GM12878 (cell line): ENCODE measurements at regions not wholly inside any gene's neighbourhood (a gene's known extent, or its start where the extent isn't known, plus 50 kb on each side); places are given as distances from the start of the nearest gene placed in this dataset.

Source experiments
- ATAC-seq: fragments of 200-7000 bp; cut with Tn5 transposase; 3 replicates; pipeline ENCODE4 v1.9.1; 2020; ENCODE audit warnings: mild to moderate bottlenecking, moderate library complexity
- BruUV-seq: library from RNA; stranded (reverse); fragments of 400-500 nt; replicated peaks from 2 replicates; lab custom pipeline; 2021; lab: Mats Ljungman, UMichigan
- CTCF ChIA-PET: fragments of 300-600 bp; sonication (Branson Sonifier 250); formaldehyde crosslinking; extraction: SDS; loops from one replicate; lab custom pipeline; 2021; ENCODE audit warnings: inconsistent platforms; lab: Yijun Ruan, JAX
- POLR2A ChIA-PET: fragments of 350-600 bp; formaldehyde crosslinking; extraction: SDS; loops from one replicate; lab custom pipeline; 2021; ENCODE audit warnings: inconsistent platforms; lab: Charles Lee
- RAD21 ChIA-PET: fragments of 300-600 bp; sonication (Branson Sonifier 250); formaldehyde crosslinking; loops from one replicate; lab custom pipeline; 2023; ENCODE audit warnings: antibody characterized with exemption; ENCODE audit not compliant: unreplicated experiment; lab: Charles Lee
- SMC1A ChIA-PET: fragments of 300-600 bp; sonication (Branson Sonifier 250); formaldehyde crosslinking; loops from one replicate; lab custom pipeline; 2023; ENCODE audit not compliant: unreplicated experiment, uncharacterized antibody; lab: Charles Lee
- DNase-seq: peaks from one replicate; pipeline ENCODE4 v3.0.0-alpha.2; 2011; ENCODE audit warnings: low read depth, low spot score
- FAIRE-seq: peaks from 3 replicates; lab custom pipeline; 2011; peaks lifted over from hg19 to GRCh38; lab: Jason Lieb, UNC
- H2AFZ ChIP-seq: 2 replicates; pipeline ENCODE4 v1.6.0; 2011; ENCODE audit warnings: low read depth, low read length, control low read depth; ENCODE audit not compliant: control insufficient read depth
- H3K27ac ChIP-seq: 2 replicates; pipeline ENCODE4 v1.5.1; 2011; ENCODE audit warnings: control low read depth; ENCODE audit not compliant: control insufficient read depth, insufficient read depth
- H3K27me3 ChIP-seq, 2 experiments: replicated peaks in 1 of 2; 2 replicates each; pipeline versions ENCODE4 v1.6.0 to v1.6.1; 2011; ENCODE audit warnings: low read length in 1 of 2; ENCODE audit not compliant: control insufficient read depth in 2 of 2, insufficient read depth in 2 of 2
- H3K36me3 ChIP-seq, 2 experiments: 2 replicates each; pipeline ENCODE4 v1.5.1; 2011; ENCODE audit warnings: low read length in 1 of 2; ENCODE audit not compliant: control insufficient read depth in 2 of 2, insufficient read depth in 2 of 2
- H3K4me1 ChIP-seq: 2 replicates; pipeline ENCODE4 v1.6.1; 2011; ENCODE audit warnings: mild to moderate bottlenecking, low read length, moderate library complexity, mixed read lengths; ENCODE audit not compliant: control insufficient read depth, insufficient read depth
- H3K4me2 ChIP-seq: 2 replicates; pipeline ENCODE4 v1.6.0; 2011; ENCODE audit warnings: control low read depth; ENCODE audit not compliant: control insufficient read depth, insufficient read depth
- H3K4me3 ChIP-seq: fragments of 200-600 bp; sonication (generic); 2 replicates; pipeline ENCODE4 v1.5.1; 2016
- H3K79me2 ChIP-seq: 2 replicates; pipeline ENCODE4 v1.6.0; 2011; ENCODE audit warnings: low read length; ENCODE audit not compliant: control insufficient read depth, insufficient read depth
- H3K9ac ChIP-seq: 2 replicates; pipeline ENCODE4 v1.8.0; 2011; ENCODE audit warnings: low read length, control low read depth, mixed read lengths; ENCODE audit not compliant: control insufficient read depth, insufficient read depth
- H3K9me3 ChIP-seq: replicated peaks from 3 replicates; pipeline ENCODE4 v1.5.1; 2011; ENCODE audit warnings: mild to moderate bottlenecking, low read length; ENCODE audit not compliant: control insufficient read depth, insufficient read depth
- H4K20me1 ChIP-seq: 2 replicates; pipeline ENCODE4 v1.6.0; 2011; ENCODE audit not compliant: control insufficient read depth, insufficient read depth
- CUX1 ChIP-seq: IDR thresholded peaks from 2 replicates; pipeline ENCODE4 v1.6.1; 2012; ENCODE audit warnings: improper control_type of control experiment, low read depth, low read length; ENCODE audit not compliant: insufficient replicate concordance
- E2F8 ChIP-seq: fragments of 450-650 bp; IDR thresholded peaks from 2 replicates; pipeline ENCODE4 v1.6.1; 2018; ENCODE audit warnings: mild to moderate bottlenecking, low read depth, moderate library complexity; ENCODE audit not compliant: partially characterized antibody
- E4F1 ChIP-seq: fragments of 450-650 bp; IDR thresholded peaks from 2 replicates; pipeline ENCODE4 v1.6.1; 2018; ENCODE audit warnings: borderline replicate concordance, mild to moderate bottlenecking; ENCODE audit not compliant: partially characterized antibody
- EP300 ChIP-seq, 2 experiments: fragments of 150-350 bp in 1 of 2; IDR thresholded peaks; 2 replicates each; pipeline ENCODE4 v1.6.1; 2011 to 2012; ENCODE audit warnings: low read depth in 2 of 2, low read length in 2 of 2, borderline replicate concordance in 1 of 2, improper control_type of control experiment in 1 of 2, inconsistent platforms in 1 of 2; ENCODE audit not compliant: control insufficient read depth in 1 of 2
- KAT2A ChIP-seq: conservative IDR thresholded peaks from 2 replicates; pipeline ENCODE4 v1.6.1; 2011; ENCODE audit warnings: low read depth, low read length; ENCODE audit not compliant: control insufficient read depth
- MTA3 ChIP-seq: IDR thresholded peaks from 2 replicates; pipeline ENCODE4 v1.6.1; 2012; ENCODE audit warnings: low read length, inconsistent platforms, borderline replicate concordance
- NFXL1 ChIP-seq: fragments of 450-650 bp; IDR thresholded peaks from 2 replicates; pipeline ENCODE4 v1.6.1; 2017; ENCODE audit warnings: antibody characterized with exemption, mild to moderate bottlenecking, borderline replicate concordance
- NR2C1 ChIP-seq: fragments of 450-650 bp; IDR thresholded peaks from 2 replicates; pipeline ENCODE4 v1.6.1; 2017; ENCODE audit warnings: antibody characterized with exemption, mild to moderate bottlenecking, moderate library complexity
- NR2F1 ChIP-seq: fragments of 450-650 bp; conservative IDR thresholded peaks from 2 replicates; pipeline ENCODE4 v1.6.1; 2017; ENCODE audit warnings: mild to moderate bottlenecking
- POLR2AphosphoS2 ChIP-seq: IDR thresholded peaks from 2 replicates; pipeline ENCODE4 v1.6.1; 2011; ENCODE audit warnings: low read depth, mild to moderate bottlenecking, low read length, improper control_type of control experiment, moderate library complexity
- RAD51 ChIP-seq: fragments of 450-650 bp; IDR thresholded peaks from 2 replicates; pipeline ENCODE4 v1.6.1; 2016; ENCODE audit warnings: moderate library complexity, mild to moderate bottlenecking, inconsistent platforms
- RBBP5 ChIP-seq: fragments of 200-600 bp; sonication (generic); conservative IDR thresholded peaks from 2 replicates; pipeline ENCODE4 v1.6.1; 2016
- SREBF1 ChIP-seq: IDR thresholded peaks from 2 replicates; pipeline ENCODE4 v1.6.1; 2012; ENCODE audit warnings: mild to moderate bottlenecking, low read length
- WGBS: methylation state at CpG from one replicate; pipeline ENCODE4 v1.1.6; 2016; ENCODE audit warnings: low lambda C conversion rate; ENCODE audit not compliant: insufficient replicate concordance, insufficient coverage; ENCODE audit errors: missing lambda C conversion rate; 5-methylcytosine and 5-hydroxymethylcytosine counted together
- in situ Hi-C: fragments of 300-500 bp; cut with MboI; formaldehyde crosslinking; loops from 9 replicates; pipeline ENCODE4 v1.14.3; 2018; ENCODE audit warnings: mixed read lengths
- intact Hi-C: fragments of 100-400 bp; cut with micrococcal nuclease; formaldehyde crosslinking; loops from one replicate; pipeline ENCODE4 v1.14.2; 2022; ENCODE audit not compliant: unreplicated experiment

- TF ChIP-seq RAD51 (no peak), CUX1 (no peak), NR2C1 (no peak)
- TF ChIP-seq, all 136 proteins: peak for 0
Observed at GRCh38 chr5:100188339-100188738, 346.8 kb upstream of the FAM174A start (continued).

- H2AFZ ChIP-seq, result no peak overlapping the region
- FAIRE-seq, result no peak
- intact Hi-C loops, result no loop called here
- no peaks in the 10 kb centered on the region for H3K27me3 ChIP-seq
- H3K9ac ChIP-seq, result no peak overlapping the region
- H3K4me1 ChIP-seq, result no peaks in the 10 kb centered on the region
- SMC1A ChIA-PET, result no interaction called here
- H3K79me2 ChIP-seq, result no peaks in the 10 kb centered on the region
- H3K36me3 ChIP-seq, result no peaks in the 10 kb centered on the region
- CTCF ChIA-PET, result no interaction called here
- no peak overlapping the region for H3K27ac ChIP-seq
- no peak for ATAC-seq
- no TSS peak for BruUV-seq
- RAD21 ChIA-PET, result no interaction called here
- POLR2A ChIA-PET, result no interaction called here
- DNase-seq, result no peak
- no peaks in the 10 kb centered on the region for H3K9me3 ChIP-seq
- no peaks in the 10 kb centered on the region for H4K20me1 ChIP-seq
- 18% methylated on average over 2 of the region's 2 CpGs for WGBS
- H3K4me3 ChIP-seq, result no peak overlapping the region
- in situ Hi-C loops, result no loop called here
- no peak overlapping the region for H3K4me2 ChIP-seq
- no peak for TF ChIP-seq RBBP5
- TF ChIP-seq KAT2A, result no peak
- no peak for TF ChIP-seq MTA3
- no peak for TF ChIP-seq SREBF1
- no peak for TF ChIP-seq E4F1
- TF ChIP-seq POLR2AphosphoS2, result no peak
- TF ChIP-seq EP300 (IDR thresholded peaks at IDR 0.05; ENCODE audit: borderline replicate concordance in 1 of 2, control insufficient read depth in 1 of 2, low read depth in 2 of 2, low read length in 2 of 2), result no peak
- no peak for TF ChIP-seq NR2F1
- TF ChIP-seq E2F8, result no peak
- TF ChIP-seq NFXL1, result no peak
Observed at GRCh38 chr5:100186181-100186580, 349.0 kb upstream of the FAM174A start.
